ENCODE measurements at regions not wholly inside any gene's neighbourhood (a gene's known extent, or its start where the extent isn't known, plus 50 kb on each side); places are given as distances from the start of the nearest gene placed in this dataset.
"Not testable (repeated sequence)": the region's sequence is repeated elsewhere in the genome, so short reads cannot be mapped to it uniquely, and the experiment has no call there.

- DNase-seq (no peak), ATAC-seq (ENCODE audit: poor library complexity) (no peak)
- intact Hi-C loops (cut with DNase I), result no loop called here
Observed at GRCh38 chr12:30286345-30286926, 409.2 kb downstream of the IPO8 start.

- no peak for DNase-seq
- ATAC-seq (ENCODE audit: poor library complexity), result no peak
- intact Hi-C loops (cut with DNase I), result no loop called here
Observed at GRCh38 chr12:30278401-30278800, 417.3 kb downstream of the IPO8 start.

- ATAC-seq (ENCODE audit: poor library complexity); DNase-seq; intact Hi-C loops (cut with DNase I): not testable (repeated sequence)
Observed at GRCh38 chr12:30272515-30272914, 423.2 kb downstream of the IPO8 start.

GRCh38 chr12:30269496-30269895 lies 426.2 kb downstream of the IPO8 start:
- intact Hi-C loops (cut with DNase I), result no loop called here
- ATAC-seq (ENCODE audit: poor library complexity) (no peak), DNase-seq (no peak)

GRCh38 chr12:30268041-30268440 lies 427.6 kb downstream of the IPO8 start:
- DNase-seq (no peak), ATAC-seq (ENCODE audit: poor library complexity) (no peak)
- intact Hi-C loops (cut with DNase I), result no loop called here

GRCh38 chr12:30263434-30263833 lies 432.2 kb downstream of the IPO8 start:
- DNase-seq (no peak), ATAC-seq (ENCODE audit: poor library complexity) (no peak)
- intact Hi-C loops (cut with DNase I), result no loop called here

GRCh38 chr12:30257618-30258017 lies 438.1 kb downstream of the IPO8 start:
- no peak for ATAC-seq (ENCODE audit: poor library complexity)
- no peak for DNase-seq
- intact Hi-C loops (cut with DNase I), result no loop called here

- intact Hi-C loops (cut with DNase I), result no loop called here
- DNase-seq, result no peak
- ATAC-seq (ENCODE audit: poor library complexity), result no peak
Observed at GRCh38 chr12:30251546-30251945, 444.1 kb downstream of the IPO8 start.

- ATAC-seq (ENCODE audit: poor library complexity) (no peak), DNase-seq (no peak)
- intact Hi-C loops (cut with DNase I), result no loop called here
Observed at GRCh38 chr12:30243426-30243825, 452.2 kb downstream of the IPO8 start.

GRCh38 chr12:30219047-30219446 lies 435.3 kb upstream of the TMTC1 start:
- ATAC-seq (ENCODE audit: poor library complexity), result no peak
- intact Hi-C loops (cut with DNase I), result no loop called here
- DNase-seq, result no peak

GRCh38 chr12:30218073-30218472 lies 434.3 kb upstream of the TMTC1 start:
- ATAC-seq (ENCODE audit: poor library complexity), result no peak
- DNase-seq, result no peak
- intact Hi-C loops (cut with DNase I), result no loop called here

GRCh38 chr12:30213166-30213565 lies 429.4 kb upstream of the TMTC1 start:
- ATAC-seq (ENCODE audit: poor library complexity) (no peak), DNase-seq (no peak)
- intact Hi-C loops (cut with DNase I), result no loop called here

- DNase-seq (no peak), ATAC-seq (ENCODE audit: poor library complexity) (no peak)
- intact Hi-C loops (cut with DNase I), result no loop called here
Observed at GRCh38 chr12:30211743-30212142, 428.0 kb upstream of the TMTC1 start.

GRCh38 chr12:30203981-30204380 lies 420.2 kb upstream of the TMTC1 start:
- intact Hi-C loops (cut with DNase I), result no loop called here
- no peak for DNase-seq
- ATAC-seq (ENCODE audit: poor library complexity), result no peak

GRCh38 chr12:30202521-30203254 lies 418.9 kb upstream of the TMTC1 start:
- DNase-seq (no peak), ATAC-seq (ENCODE audit: poor library complexity) (no peak)
- intact Hi-C loops (cut with DNase I), result no loop called here

GRCh38 chr12:30201301-30202160 lies 417.8 kb upstream of the TMTC1 start:
- ATAC-seq (ENCODE audit: poor library complexity), result peak; percentile 39
- DNase-seq, result no peak
- intact Hi-C loops (cut with DNase I), result no loop called here

- no peak for DNase-seq
- intact Hi-C loops (cut with DNase I), result no loop called here
- no peak for ATAC-seq (ENCODE audit: poor library complexity)
Observed at GRCh38 chr12:30200864-30201263, 417.1 kb upstream of the TMTC1 start.

GRCh38 chr12:30197392-30198057 lies 413.8 kb upstream of the TMTC1 start:
- ATAC-seq (ENCODE audit: poor library complexity), result no peak
- intact Hi-C loops (cut with DNase I), result no loop called here
- DNase-seq, result no peak

GRCh38 chr12:30191696-30192455 lies 408.1 kb upstream of the TMTC1 start:
- ATAC-seq (ENCODE audit: poor library complexity) (no peak), DNase-seq (no peak)
- intact Hi-C loops (cut with DNase I), result no loop called here

Measured in Right ventricle myocardium superior (tissue), 1 donor.